HG02981 (cell line): ENCODE measurements at regions not wholly inside any gene's neighbourhood (a gene's known extent, or its start where the extent isn't known, plus 50 kb on each side); places are given as distances from the start of the nearest gene placed in this dataset.
"Not testable (repeated sequence)": the region's sequence is repeated elsewhere in the genome, so short reads cannot be mapped to it uniquely, and the experiment has no call there.

Experiments
- ATAC-seq: cut with Tn5 transposase; IDR thresholded peaks from one replicate; pipeline ENCODE4 v1.9.1; 2021; ENCODE audit warnings: mild to moderate bottlenecking, moderate library complexity; ENCODE audit not compliant: unreplicated experiment

GRCh38 chr13:70541451-70541850 lies 433.2 kb upstream of the KLHL1 start:
- ATAC-seq, result no peak

DNA sequence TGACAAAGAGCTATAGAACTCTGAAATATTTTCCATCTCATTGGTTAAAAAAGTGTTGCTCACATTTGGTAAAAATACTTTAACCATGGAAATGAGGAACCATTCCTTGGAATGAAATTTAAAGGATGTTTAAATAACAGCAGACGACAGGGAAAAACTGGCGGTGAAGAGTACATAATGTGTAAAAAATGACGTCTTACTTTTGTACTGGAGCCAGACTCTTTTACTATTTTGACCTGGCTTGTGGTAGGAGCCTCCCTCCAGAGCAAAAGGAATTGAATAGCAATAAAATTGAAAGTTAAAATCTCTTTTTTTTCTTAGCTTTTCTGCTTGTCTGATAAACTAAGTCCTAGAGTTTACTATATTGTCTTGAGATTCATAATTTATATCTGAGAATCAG lies 426.2 kb upstream of the KLHL1 start:
- no peak for ATAC-seq

DNA sequence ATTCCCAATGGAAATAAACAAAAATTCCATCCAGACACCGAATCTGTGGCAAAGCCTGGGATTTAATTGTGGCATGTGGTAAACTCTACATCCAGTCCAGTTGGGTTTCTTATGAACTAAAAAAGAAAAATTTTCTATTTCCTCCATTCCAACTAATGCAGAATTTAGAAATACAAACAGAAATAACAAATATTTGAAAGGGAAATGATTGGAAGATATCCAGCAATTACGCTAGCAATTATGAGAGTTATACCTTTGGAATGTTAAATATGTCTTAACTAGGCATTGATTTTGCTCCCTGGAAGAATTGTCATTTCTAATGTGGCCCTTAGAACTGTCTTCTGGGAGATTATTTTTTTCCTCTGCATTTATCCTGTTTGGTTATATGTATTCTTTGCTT lies 421.4 kb upstream of the KLHL1 start:
- ATAC-seq, result no peak

- ATAC-seq, result no peak
These were observed 419.3 kb upstream of the KLHL1 start for GRCh38 chr13:70527599-70527998.

DNA sequence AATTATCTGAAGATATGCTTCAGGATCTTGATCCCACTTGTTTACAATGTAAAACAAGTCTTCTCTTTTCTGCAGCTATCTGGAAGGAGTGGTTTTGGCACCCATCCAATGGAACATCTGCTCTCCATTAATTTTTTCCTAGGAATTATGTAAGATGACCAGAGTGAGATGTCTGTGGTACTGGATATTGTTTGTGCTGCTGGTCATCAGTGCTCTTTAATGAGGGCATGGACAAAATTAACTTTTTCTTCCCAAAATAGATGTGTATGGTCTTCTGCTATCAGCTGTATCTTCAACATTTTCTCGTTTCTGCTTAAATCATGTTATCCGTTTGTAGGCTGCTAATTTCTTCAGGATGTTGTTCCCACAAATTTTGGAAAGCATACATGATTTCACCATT lies 415.4 kb upstream of the KLHL1 start:
- ATAC-seq, result no peak

GRCh38 chr13:70520275-70521036 lies 412.2 kb upstream of the KLHL1 start:
- ATAC-seq, result no peak

GRCh38 chr13:70518081-70518480 lies 409.8 kb upstream of the KLHL1 start:
- ATAC-seq, result no peak

- ATAC-seq, result no peak
These were observed 408.0 kb upstream of the KLHL1 start for GRCh38 chr13:70516226-70516625.

GRCh38 chr13:70511861-70512417 lies 403.7 kb upstream of the KLHL1 start:
- not testable (repeated sequence) for ATAC-seq

- no peak for ATAC-seq
These were observed 397.6 kb upstream of the KLHL1 start for GRCh38 chr13:70505809-70506208.

DNA sequence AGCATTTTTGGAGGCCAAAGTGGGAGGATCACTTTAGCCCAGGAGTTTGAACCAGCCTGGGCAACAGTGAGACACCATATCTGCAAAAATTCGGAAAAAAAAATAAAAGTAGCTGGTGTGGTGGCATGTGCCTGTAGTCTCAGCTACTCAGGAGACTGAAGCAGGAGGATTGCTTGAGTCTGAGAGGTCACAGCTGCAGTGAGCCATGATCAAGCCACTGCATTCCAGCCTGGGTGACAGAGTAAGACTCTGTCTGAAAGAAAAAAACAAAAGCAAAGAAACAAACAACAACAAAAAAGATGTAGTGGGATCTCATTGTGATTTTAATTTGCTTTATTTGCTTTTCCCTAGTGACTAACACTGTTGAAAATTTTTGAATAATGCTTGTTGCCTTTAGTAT lies 394.7 kb upstream of the KLHL1 start:
- no peak for ATAC-seq

DNA sequence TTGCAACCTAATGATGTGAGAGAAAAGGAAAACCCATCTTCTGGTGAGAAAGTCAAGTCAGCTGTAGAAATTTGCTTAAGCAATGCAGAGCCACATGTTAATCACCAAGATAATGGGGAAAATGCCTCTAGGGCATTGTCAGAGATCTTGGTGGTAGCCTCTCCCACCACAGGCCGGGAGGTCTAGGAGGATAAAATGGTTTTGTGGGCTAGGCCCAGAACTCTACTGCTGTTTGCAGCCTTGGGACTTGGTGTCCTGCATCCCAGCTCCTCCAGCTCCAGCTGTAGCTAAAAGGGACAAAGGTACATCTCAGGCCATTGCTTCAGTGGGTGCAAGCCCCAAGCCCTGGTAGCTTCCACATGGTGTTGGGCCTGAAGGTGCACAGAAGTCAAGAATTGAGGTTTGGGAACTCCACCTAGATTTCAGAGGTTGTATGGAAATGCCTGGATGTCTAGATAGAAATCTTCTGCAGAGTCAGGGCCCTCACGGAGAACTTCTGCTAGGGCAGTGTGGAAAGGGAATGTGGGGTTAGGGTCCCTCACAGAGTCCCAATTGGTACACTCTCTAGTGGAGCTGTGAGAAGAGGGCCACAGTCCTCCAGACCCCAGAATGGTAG lies 382.2 kb upstream of the KLHL1 start:
- no peak for ATAC-seq

DNA sequence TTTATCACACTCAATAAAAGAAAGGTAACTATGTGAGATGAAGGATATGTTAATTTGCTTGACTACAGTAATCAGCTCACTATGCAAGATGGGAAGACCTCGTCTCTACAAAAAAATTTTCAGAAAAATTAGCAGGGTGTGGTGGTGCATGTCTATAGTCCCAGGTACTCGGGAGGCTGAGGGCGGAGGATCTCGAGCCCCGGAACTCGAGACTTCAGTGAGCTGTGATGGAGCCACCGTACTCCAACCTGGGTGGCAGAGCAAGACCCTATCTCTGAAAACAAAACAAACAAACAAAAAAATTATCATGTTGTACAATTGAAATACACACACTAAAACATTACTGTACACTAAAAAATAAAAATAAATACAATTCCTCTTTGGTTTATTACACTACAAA lies 376.7 kb upstream of the KLHL1 start:
- no peak for ATAC-seq

DNA sequence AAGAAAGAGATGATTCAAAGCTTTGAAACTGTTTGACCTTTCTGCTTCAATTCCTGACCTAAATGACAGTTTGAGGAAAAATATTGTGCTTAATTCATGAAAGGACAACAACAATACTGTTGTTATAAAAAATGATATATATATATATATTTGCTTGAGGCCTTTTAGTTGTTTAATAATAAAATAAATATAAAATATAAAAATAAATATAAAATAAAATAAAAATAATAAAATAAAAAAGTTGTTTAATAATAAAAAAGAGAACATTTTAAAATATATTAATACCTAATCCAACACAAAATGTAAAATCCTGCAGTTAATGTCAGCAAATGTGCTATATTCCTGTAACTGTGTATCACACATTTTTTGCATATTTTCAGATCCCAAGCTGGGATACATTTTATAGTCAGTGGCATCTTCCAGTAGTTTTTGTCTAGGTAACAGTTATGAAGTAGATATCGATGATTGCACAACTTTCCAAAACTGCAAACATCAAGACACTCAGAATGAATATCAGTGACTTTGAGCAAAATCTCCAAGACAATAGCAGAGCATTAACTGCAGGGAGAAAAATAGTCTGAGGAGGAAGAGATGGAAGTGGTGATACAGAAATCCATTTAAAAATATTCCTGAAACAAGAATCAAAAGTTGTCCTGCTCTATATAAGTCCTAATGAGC lies 375.5 kb upstream of the KLHL1 start:
- ATAC-seq, result no peak

DNA sequence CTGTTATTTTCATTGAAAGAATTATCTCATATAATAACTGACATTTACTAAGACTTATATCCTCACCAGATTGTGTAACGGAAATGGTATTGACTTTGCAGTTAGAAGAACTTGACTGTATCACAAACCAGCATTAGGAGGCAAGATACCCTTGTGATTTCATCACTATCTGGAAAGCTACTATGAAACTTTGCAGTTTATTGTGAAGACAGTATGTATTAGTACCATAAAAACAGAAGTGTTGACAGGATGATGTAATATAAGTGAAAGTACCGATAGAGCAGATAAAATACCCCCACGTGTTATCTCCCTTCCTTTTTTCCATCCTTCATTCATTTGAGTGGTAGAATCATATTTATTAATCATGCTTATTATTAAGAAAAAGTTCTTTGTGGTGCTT lies 365.7 kb upstream of the KLHL1 start:
- ATAC-seq, result no peak

DNA sequence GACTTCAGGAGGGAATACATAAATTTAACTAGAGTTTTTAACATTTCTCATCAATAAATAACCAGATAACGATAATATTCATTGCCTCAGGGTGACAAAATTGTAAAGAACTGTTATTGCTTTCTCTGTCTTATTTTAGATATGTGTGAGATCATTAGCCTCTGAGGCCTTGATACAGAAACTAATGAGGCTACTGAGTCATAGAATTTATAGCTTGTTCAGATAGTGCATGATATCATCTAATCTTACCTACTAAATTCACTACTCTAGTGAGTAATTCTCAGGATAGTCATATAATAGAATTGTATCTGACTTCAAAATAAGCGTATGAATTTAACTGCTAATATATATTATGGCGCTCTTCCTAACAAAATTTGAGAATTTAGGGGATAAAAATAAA lies 360.8 kb upstream of the KLHL1 start:
- no peak for ATAC-seq

DNA sequence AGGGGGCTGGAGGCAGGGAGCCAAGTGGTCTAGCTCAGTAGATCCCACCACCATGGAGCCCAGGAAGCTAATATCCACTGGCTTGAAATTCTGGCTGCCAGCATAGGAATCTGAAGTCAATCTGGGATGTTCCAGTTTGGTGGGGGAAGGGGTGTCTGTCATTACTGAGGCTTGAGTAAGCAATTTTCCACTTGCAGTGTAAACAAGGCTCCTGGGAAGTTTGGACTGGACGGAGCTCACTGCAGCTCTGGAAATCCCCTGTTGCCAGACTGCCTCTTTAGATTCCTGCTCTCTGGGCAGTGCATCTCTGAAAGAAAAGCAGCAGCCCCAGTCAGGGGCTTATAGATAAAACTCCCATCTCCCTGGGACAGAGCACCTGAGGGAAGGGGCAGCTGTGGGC lies 349.2 kb upstream of the KLHL1 start:
- ATAC-seq, result no peak

GRCh38 chr13:70448820-70449219 lies 340.6 kb upstream of the KLHL1 start:
- ATAC-seq, result no peak

- no peak for ATAC-seq
These were observed 324.1 kb upstream of the KLHL1 start for GRCh38 chr13:70432276-70432805.

- no peak for ATAC-seq
These were observed 322.0 kb upstream of the KLHL1 start for GRCh38 chr13:70430256-70430655.

- ATAC-seq, result no peak
These were observed 316.7 kb upstream of the KLHL1 start for GRCh38 chr13:70424928-70425327.

DNA sequence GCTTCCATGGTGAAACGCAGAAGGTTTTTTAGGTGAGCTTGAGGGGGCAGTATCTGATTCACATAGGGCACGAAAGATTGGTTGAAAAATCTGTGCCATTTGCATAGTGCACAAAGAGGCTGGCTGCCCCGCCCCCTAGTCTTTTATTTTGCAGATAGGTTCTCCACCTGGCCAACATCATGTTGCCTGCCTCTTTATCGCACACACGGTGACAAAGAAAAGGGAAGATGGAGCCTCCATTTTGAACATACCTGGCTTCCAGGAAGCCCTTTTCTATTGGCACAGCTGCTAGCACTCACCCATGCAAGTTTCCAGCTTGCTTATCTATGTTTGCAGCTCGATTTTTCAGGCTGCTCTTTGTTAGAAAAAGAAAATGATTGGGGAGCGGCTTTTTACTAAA lies 316.2 kb upstream of the KLHL1 start:
- ATAC-seq, result no peak
